Hematopoietic multipotent progenitor cell treated with erythropoietin and hydrocortisone succinate and interleukin-3 and kit ligand, for 4 days (in vitro differentiated cells): ENCODE measurements at regions not wholly inside any gene's neighbourhood (a gene's known extent, or its start where the extent isn't known, plus 50 kb on each side); places are given as distances from the start of the nearest gene placed in this dataset.
"Not testable (repeated sequence)": the region's sequence is repeated elsewhere in the genome, so short reads cannot be mapped to it uniquely, and the experiment has no call there.

Source experiments
- DNase-seq: peaks from one replicate; pipeline ENCODE4 v3.0.0-alpha.2; 2015

- DNase-seq: no peak
These were observed 104.9 kb upstream of the FSCB start for GRCh38 chr14:44612002-44612401.

DNA sequence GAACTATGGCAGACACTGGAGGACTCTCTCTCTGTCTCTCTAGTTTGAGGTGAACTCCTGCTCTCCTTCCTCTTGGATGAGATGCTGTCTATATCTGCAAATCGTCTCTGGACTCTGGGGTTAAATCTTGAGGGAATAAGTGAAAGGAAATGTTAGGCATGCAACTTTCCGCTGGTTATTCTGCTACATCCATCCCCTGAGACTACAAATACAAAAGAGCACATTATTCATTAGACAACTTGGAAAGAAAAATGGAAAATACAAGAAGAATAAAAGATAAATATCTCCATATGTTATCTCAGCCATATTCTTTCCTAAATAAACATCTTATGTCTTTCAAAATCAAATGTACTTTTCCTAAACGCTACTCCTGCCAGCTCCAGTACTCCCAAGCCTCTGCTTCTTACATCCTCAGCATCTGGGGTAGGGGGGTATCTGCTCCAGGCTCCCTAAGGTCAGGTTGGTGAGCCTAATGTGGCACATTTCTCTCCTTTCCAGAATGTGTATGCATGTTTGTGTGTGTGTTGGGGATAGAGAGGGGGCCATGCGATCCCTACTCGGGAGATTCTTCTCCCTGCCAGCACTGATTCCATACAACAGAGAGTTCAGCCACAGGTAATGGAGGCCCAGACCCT is 102.9 kb upstream of the FSCB start:
- DNase-seq: no peak

DNA sequence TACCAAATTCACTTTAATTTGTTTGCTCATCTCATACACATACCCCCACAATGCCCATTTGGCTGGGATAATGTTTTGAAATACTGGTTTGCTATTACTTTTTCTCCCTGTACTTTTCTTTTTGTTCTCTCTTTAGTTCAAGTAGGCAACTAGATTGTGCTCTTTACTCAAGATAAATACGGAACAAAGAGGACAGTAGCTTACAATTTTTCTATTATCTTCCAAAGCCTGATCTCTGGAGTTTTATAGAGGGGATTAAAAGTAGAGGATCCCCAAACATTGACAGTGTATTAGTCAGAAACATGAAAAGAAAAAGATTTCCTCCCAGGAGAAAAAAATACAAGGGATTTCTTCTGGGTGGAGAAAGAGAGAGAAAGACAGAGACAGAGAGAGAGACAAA is 102.1 kb upstream of the FSCB start:
- no peak for DNase-seq

- no peak for DNase-seq
These were observed 100.6 kb upstream of the FSCB start for GRCh38 chr14:44607701-44608100.

DNA sequence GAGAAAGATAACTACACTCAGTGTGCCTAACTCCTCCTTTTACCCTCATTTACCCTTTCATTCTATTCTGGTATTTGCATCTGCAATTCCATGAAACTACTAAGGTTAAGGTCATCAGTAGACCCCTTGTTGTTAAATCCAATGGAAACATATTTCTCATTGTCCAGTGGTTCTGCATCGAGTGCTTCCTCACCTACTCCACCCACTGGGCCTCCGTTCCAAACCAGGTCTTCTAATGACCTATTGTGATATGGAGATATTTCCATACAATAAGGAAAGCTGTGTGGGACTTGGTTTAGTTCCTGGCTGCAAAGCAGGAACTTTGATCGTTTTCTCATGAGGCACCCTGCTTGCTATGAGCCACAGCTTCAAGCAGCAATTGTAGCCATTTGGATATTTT is 99.5 kb upstream of the FSCB start:
- no peak for DNase-seq

DNA sequence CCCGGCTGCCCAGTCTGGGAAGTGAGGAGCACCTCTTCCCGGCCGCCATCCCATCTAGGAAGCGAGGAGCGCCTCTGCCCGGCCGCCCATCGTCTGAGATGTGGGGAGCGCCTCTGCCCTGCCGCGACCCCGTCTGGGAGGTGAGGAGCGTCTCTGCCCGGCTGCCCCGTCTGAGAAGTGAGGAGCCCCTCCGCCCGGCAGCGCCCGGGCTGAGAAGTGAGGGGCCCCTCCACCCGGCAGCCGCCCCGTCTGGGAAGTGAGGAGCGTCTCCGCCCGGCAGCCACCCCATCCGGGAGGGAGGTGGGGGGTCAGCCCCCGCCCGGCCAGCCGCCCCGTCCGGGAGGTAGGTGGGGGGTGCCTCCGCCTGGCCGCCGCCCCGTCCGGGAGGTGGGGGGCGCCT is 94.2 kb upstream of the FSCB start:
- DNase-seq: not testable (repeated sequence)

- no peak for DNase-seq
These were observed 82.1 kb upstream of the FSCB start for GRCh38 chr14:44589180-44589579.

DNA sequence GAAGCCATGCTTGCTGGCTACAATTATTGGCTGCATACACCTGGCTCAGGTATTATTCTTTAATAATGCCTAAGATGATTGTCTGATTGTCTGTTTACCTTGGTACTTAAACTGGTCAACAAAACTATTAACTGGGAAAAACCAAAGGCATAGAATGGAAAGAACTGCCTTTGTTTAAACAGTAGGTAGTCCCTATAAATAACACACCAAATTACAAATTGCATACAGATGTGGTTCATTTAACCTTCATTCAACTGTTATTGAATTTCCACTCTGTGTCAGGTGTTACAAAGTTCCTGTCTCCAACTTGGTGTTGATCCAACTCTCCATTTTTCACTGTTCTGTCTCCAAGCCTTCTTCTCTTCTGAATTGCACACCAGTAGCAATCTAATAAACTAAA is 79.8 kb upstream of the FSCB start:
- no peak for DNase-seq

DNA sequence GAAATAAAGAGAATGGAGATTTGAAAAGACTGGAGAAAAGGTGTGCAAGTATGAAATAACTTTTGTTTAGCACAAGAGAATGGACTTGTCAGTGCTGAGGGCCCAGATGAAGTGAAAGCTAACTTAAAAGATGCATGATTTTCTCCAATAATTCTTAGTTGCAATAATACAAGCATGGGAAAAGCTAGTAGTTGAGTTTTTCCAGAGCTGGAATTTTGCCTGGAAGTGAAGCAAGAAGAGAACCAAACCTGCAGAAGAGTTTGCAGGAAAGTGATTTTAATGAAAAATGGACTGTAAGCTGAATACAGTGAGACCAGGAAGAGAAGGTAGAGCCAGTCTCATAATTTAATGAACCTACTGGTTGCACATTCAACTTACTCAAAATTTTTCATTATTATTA is 69.3 kb upstream of the FSCB start:
- no peak for DNase-seq

DNA sequence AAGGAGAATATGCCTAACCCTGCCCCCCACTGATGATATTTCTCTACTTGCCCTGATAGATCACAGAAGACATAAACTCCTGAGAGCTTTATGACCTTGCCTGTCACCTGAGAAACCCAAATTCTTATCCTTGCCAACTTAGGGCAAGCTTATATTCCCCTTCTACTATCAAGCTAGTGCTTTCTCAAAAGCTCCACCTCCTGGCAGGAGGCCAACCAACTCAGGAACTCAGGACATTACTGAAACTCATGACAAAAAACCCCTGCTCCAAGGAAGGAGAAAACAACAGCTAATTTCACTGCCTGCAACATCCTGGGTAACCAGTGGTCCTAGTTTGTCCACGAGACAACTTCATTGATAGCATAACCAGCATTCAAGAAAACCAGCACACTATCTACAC is 60.9 kb upstream of the FSCB start:
- no peak for DNase-seq

DNA sequence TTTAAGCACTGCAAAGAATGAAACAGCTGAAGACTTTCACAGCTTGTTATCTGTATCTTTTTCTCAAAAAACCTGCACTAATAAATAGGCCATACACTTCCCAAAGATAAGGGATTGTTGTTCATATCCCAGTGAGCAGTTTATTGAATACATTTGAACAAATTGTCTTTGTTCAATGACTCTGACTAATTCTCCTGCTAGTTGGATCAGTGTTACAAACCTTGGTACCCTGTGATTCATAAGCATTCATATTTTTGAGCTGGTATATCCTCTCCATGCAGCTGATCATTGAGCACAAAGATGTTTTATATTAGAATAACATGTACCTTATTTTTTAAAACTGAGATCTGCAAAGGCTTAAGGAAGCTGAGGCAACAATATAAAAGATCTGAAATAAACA is 58.9 kb upstream of the FSCB start:
- DNase-seq: no peak

- DNase-seq: no peak
These were observed 57.8 kb upstream of the FSCB start for GRCh38 chr14:44564908-44565307.
